Suprapubic skin (tissue), 4 donors: ENCODE measurements at regions not wholly inside any gene's neighbourhood (a gene's known extent, or its start where the extent isn't known, plus 50 kb on each side); places are given as distances from the start of the nearest gene placed in this dataset.

ENCODE experiments used
- CTCF ChIP-seq, 2 donors: fragments of 200-600 bp in 1 of 2; fragments of 450-650 bp in 1 of 2; sonication (generic) in 1 of 2; IDR thresholded peaks; one replicate each; pipeline ENCODE4 v1.5.1; 2016 to 2019; ENCODE audit warnings: antibody characterized with exemption in 2 of 2, mild to moderate bottlenecking in 1 of 2, moderate library complexity in 1 of 2
- EP300 ChIP-seq: sonication (generic); formaldehyde crosslinking; IDR thresholded peaks from one replicate; pipeline ENCODE4 v1.6.1; 2017; ENCODE audit warnings: antibody characterized with exemption
- POLR2A ChIP-seq, 2 donors: fragments of 450-650 bp; IDR thresholded peaks; one replicate each; pipeline ENCODE4 v1.6.1; 2017; ENCODE audit warnings: antibody characterized with exemption in 2 of 2, mild to moderate bottlenecking in 2 of 2, moderate library complexity in 2 of 2
- POLR2AphosphoS5 ChIP-seq, 3 donors: sonication (generic); formaldehyde crosslinking; IDR thresholded peaks; one replicate each; pipeline ENCODE4 v1.6.1; 2017; ENCODE audit warnings: antibody characterized with exemption in 3 of 3

DNA sequence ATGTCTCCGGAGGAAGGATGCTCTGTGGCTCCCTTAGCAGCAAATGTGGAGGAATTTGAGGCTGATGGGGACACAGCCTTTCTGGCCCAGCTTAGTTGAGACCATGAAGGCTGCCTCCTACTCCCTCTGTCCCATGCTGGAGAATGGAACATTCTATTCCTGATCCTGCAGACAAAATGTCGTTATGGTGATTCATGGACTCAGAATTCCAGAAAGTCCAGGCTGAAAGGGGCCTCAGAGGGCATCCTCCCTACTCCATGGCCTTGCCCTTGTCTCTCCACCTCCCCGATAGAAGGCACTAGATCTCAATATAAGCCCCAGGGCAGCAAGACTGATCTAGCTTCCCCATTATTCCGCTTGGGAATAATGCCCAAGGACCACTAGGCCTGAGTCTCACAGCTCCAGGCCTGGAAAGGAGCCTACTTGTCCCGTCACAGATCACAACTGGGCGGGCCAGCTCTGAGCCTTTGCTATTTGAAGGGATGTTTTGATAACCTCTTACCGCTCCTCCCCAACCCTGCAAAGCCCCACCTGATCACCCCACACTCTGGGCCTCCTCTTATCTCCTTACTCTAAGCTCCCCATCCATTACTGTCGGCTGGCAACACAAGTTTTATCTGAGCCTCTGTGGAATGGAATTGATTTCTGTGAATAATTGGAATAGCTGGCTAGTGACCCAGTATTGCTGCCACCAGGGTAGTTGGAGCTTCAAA, 52.8 kb upstream of the TRABD2B start:
- TF ChIP-seq CTCF (IDR thresholded peaks at IDR 0.05): no peak
- no peak for TF ChIP-seq EP300
- no peak for TF ChIP-seq POLR2A (IDR thresholded peaks at IDR 0.05)
- no peak for TF ChIP-seq POLR2AphosphoS5 (IDR thresholded peaks at IDR 0.05)
